GM12878 (cell line): ENCODE measurements at regions not wholly inside any gene's neighbourhood (a gene's known extent, or its start where the extent isn't known, plus 50 kb on each side); places are given as distances from the start of the nearest gene placed in this dataset.

Experiments
- ATAC-seq: fragments of 200-7000 bp; cut with Tn5 transposase; 3 replicates; pipeline ENCODE4 v1.9.1; 2020; ENCODE audit warnings: mild to moderate bottlenecking, moderate library complexity
- BruUV-seq: library from RNA; stranded (reverse); fragments of 400-500 nt; replicated peaks from 2 replicates; lab custom pipeline; 2021; lab: Mats Ljungman, UMichigan
- CTCF ChIA-PET: fragments of 300-600 bp; sonication (Branson Sonifier 250); formaldehyde crosslinking; extraction: SDS; loops from one replicate; lab custom pipeline; 2021; ENCODE audit warnings: inconsistent platforms; lab: Yijun Ruan, JAX
- POLR2A ChIA-PET: fragments of 350-600 bp; formaldehyde crosslinking; extraction: SDS; loops from one replicate; lab custom pipeline; 2021; ENCODE audit warnings: inconsistent platforms; lab: Charles Lee
- RAD21 ChIA-PET: fragments of 300-600 bp; sonication (Branson Sonifier 250); formaldehyde crosslinking; loops from one replicate; lab custom pipeline; 2023; ENCODE audit warnings: antibody characterized with exemption; ENCODE audit not compliant: unreplicated experiment; lab: Charles Lee
- SMC1A ChIA-PET: fragments of 300-600 bp; sonication (Branson Sonifier 250); formaldehyde crosslinking; loops from one replicate; lab custom pipeline; 2023; ENCODE audit not compliant: unreplicated experiment, uncharacterized antibody; lab: Charles Lee
- DNase-seq: peaks from one replicate; pipeline ENCODE4 v3.0.0-alpha.2; 2011; ENCODE audit warnings: low read depth, low spot score
- FAIRE-seq: peaks from 3 replicates; lab custom pipeline; 2011; peaks lifted over from hg19 to GRCh38; lab: Jason Lieb, UNC
- H2AFZ ChIP-seq: 2 replicates; pipeline ENCODE4 v1.6.0; 2011; ENCODE audit warnings: low read depth, low read length, control low read depth; ENCODE audit not compliant: control insufficient read depth
- H3K27ac ChIP-seq: 2 replicates; pipeline ENCODE4 v1.5.1; 2011; ENCODE audit warnings: control low read depth; ENCODE audit not compliant: control insufficient read depth, insufficient read depth
- H3K27me3 ChIP-seq, 2 experiments: replicated peaks in 1 of 2; 2 replicates each; pipeline versions ENCODE4 v1.6.0 to v1.6.1; 2011; ENCODE audit warnings: low read length in 1 of 2; ENCODE audit not compliant: control insufficient read depth in 2 of 2, insufficient read depth in 2 of 2
- H3K36me3 ChIP-seq, 2 experiments: 2 replicates each; pipeline ENCODE4 v1.5.1; 2011; ENCODE audit warnings: low read length in 1 of 2; ENCODE audit not compliant: control insufficient read depth in 2 of 2, insufficient read depth in 2 of 2
- H3K4me1 ChIP-seq: 2 replicates; pipeline ENCODE4 v1.6.1; 2011; ENCODE audit warnings: mild to moderate bottlenecking, low read length, moderate library complexity, mixed read lengths; ENCODE audit not compliant: control insufficient read depth, insufficient read depth
- H3K4me2 ChIP-seq: 2 replicates; pipeline ENCODE4 v1.6.0; 2011; ENCODE audit warnings: control low read depth; ENCODE audit not compliant: control insufficient read depth, insufficient read depth
- H3K4me3 ChIP-seq: fragments of 200-600 bp; sonication (generic); 2 replicates; pipeline ENCODE4 v1.5.1; 2016
- H3K79me2 ChIP-seq: 2 replicates; pipeline ENCODE4 v1.6.0; 2011; ENCODE audit warnings: low read length; ENCODE audit not compliant: control insufficient read depth, insufficient read depth
- H3K9ac ChIP-seq: 2 replicates; pipeline ENCODE4 v1.8.0; 2011; ENCODE audit warnings: low read length, control low read depth, mixed read lengths; ENCODE audit not compliant: control insufficient read depth, insufficient read depth
- H3K9me3 ChIP-seq: replicated peaks from 3 replicates; pipeline ENCODE4 v1.5.1; 2011; ENCODE audit warnings: mild to moderate bottlenecking, low read length; ENCODE audit not compliant: control insufficient read depth, insufficient read depth
- H4K20me1 ChIP-seq: 2 replicates; pipeline ENCODE4 v1.6.0; 2011; ENCODE audit not compliant: control insufficient read depth, insufficient read depth
- DPF2 ChIP-seq: fragments of 450-650 bp; IDR thresholded peaks from 2 replicates; pipeline ENCODE4 v1.6.1; 2017; ENCODE audit warnings: mild to moderate bottlenecking
- EED ChIP-seq: sonication (generic); IDR thresholded peaks from 2 replicates; pipeline ENCODE4 v1.6.1; 2016; ENCODE audit warnings: antibody characterized with exemption, low read depth
- GABPA ChIP-seq: IDR thresholded peaks from 2 replicates; pipeline ENCODE4 v1.6.1; 2014; ENCODE audit warnings: antibody characterized with exemption, low read depth, mild to moderate bottlenecking, inconsistent platforms
- HCFC1 ChIP-seq: fragments of 150-350 bp; IDR thresholded peaks from 2 replicates; pipeline ENCODE4 v1.6.1; 2014; ENCODE audit warnings: low read length
- MEF2A ChIP-seq: IDR thresholded peaks from 2 replicates; pipeline ENCODE4 v1.6.1; 2011; ENCODE audit warnings: low read depth, mild to moderate bottlenecking, low read length, moderate library complexity; ENCODE audit not compliant: insufficient read depth
- MYC ChIP-seq: IDR thresholded peaks from 2 replicates; pipeline ENCODE4 v1.6.1; 2011; ENCODE audit warnings: mild to moderate bottlenecking, low read length, moderate library complexity, inconsistent platforms; ENCODE audit not compliant: insufficient read depth, insufficient replicate concordance, insufficient read length, severe bottlenecking
- NBN ChIP-seq: fragments of 450-650 bp; IDR thresholded peaks from 2 replicates; pipeline ENCODE4 v1.6.1; 2016
- NFYA ChIP-seq: IDR thresholded peaks from 2 replicates; pipeline ENCODE4 v1.6.1; 2011; ENCODE audit warnings: low read depth, mild to moderate bottlenecking, low read length, improper control_type of control experiment, borderline replicate concordance
- STAT3 ChIP-seq: IDR thresholded peaks from 2 replicates; pipeline ENCODE4 v1.6.1; 2011; ENCODE audit warnings: low read depth, low read length, improper control_type of control experiment
- TCF3 ChIP-seq: IDR thresholded peaks from 2 replicates; pipeline ENCODE4 v1.6.1; 2012; ENCODE audit warnings: low read depth, mild to moderate bottlenecking, low read length, borderline replicate concordance; ENCODE audit not compliant: insufficient read depth
- ZNF274 ChIP-seq: IDR thresholded peaks from one replicate; pipeline ENCODE4 v1.8.0; 2011; ENCODE audit not compliant: insufficient read length, insufficient read depth
- WGBS: methylation state at CpG from one replicate; pipeline ENCODE4 v1.1.6; 2016; ENCODE audit warnings: low lambda C conversion rate; ENCODE audit not compliant: insufficient replicate concordance, insufficient coverage; ENCODE audit errors: missing lambda C conversion rate; 5-methylcytosine and 5-hydroxymethylcytosine counted together
- in situ Hi-C: fragments of 300-500 bp; cut with MboI; formaldehyde crosslinking; loops from 9 replicates; pipeline ENCODE4 v1.14.3; 2018; ENCODE audit warnings: mixed read lengths
- intact Hi-C: fragments of 100-400 bp; cut with micrococcal nuclease; formaldehyde crosslinking; loops from one replicate; pipeline ENCODE4 v1.14.2; 2022; ENCODE audit not compliant: unreplicated experiment
- TF ChIP-seq, protein P1 (sequence below): IDR thresholded peaks from 2 replicates; pipeline ENCODE4 v1.6.1; 2012; ENCODE audit warnings: mild to moderate bottlenecking, low read depth, low read length
- TF ChIP-seq, protein P2 (sequence below): fragments of 450-650 bp; formaldehyde crosslinking; IDR thresholded peaks from 2 replicates; pipeline ENCODE4 v1.4.0; 2022; ENCODE audit warnings: mild to moderate bottlenecking, moderate library complexity
- TF ChIP-seq, protein P3 (sequence below): fragments of 150-350 bp; IDR thresholded peaks from 2 replicates; pipeline ENCODE4 v1.6.1; 2016; ENCODE audit warnings: low read depth, low read length
- TF ChIP-seq, protein P4 (sequence below): IDR thresholded peaks from 2 replicates; pipeline ENCODE4 v1.6.1; 2012; ENCODE audit warnings: low read depth, low read length, improper control_type of control experiment

DNA sequence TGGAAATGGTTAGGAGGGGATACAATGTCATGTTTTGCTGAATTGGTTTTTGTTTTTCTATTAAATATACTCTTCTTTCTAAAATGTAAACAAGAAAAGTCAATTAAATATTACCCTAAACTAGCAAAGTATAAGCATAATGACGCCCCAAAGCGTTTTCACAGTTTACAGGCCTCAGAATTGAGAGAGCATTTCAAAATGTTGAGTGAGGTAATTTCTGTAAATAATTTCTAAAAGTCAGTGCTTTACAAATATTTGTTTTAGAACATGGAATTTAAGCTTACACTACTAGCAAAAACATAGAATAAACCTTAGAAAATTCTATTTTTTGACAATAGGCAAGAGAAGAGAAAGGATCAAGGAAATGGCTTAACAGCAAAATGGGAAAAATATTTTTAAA, 958.4 kb upstream of the USP15 start:
- no peak for ATAC-seq
- CTCF ChIA-PET = no interaction called here
- intact Hi-C loops = no loop called here
- TF ChIP-seq, protein P1, sequence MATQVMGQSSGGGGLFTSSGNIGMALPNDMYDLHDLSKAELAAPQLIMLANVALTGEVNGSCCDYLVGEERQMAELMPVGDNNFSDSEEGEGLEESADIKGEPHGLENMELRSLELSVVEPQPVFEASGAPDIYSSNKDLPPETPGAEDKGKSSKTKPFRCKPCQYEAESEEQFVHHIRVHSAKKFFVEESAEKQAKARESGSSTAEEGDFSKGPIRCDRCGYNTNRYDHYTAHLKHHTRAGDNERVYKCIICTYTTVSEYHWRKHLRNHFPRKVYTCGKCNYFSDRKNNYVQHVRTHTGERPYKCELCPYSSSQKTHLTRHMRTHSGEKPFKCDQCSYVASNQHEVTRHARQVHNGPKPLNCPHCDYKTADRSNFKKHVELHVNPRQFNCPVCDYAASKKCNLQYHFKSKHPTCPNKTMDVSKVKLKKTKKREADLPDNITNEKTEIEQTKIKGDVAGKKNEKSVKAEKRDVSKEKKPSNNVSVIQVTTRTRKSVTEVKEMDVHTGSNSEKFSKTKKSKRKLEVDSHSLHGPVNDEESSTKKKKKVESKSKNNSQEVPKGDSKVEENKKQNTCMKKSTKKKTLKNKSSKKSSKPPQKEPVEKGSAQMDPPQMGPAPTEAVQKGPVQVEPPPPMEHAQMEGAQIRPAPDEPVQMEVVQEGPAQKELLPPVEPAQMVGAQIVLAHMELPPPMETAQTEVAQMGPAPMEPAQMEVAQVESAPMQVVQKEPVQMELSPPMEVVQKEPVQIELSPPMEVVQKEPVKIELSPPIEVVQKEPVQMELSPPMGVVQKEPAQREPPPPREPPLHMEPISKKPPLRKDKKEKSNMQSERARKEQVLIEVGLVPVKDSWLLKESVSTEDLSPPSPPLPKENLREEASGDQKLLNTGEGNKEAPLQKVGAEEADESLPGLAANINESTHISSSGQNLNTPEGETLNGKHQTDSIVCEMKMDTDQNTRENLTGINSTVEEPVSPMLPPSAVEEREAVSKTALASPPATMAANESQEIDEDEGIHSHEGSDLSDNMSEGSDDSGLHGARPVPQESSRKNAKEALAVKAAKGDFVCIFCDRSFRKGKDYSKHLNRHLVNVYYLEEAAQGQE = no peak
- TF ChIP-seq MYC (no peak), GABPA (no peak), TCF3 (no peak), STAT3 (no peak), MEF2A (no peak), DPF2 (no peak), NFYA (no peak), EED (no peak), HCFC1 (no peak), ZNF274 (no peak), NBN (no peak)
- TF ChIP-seq, protein P2, sequence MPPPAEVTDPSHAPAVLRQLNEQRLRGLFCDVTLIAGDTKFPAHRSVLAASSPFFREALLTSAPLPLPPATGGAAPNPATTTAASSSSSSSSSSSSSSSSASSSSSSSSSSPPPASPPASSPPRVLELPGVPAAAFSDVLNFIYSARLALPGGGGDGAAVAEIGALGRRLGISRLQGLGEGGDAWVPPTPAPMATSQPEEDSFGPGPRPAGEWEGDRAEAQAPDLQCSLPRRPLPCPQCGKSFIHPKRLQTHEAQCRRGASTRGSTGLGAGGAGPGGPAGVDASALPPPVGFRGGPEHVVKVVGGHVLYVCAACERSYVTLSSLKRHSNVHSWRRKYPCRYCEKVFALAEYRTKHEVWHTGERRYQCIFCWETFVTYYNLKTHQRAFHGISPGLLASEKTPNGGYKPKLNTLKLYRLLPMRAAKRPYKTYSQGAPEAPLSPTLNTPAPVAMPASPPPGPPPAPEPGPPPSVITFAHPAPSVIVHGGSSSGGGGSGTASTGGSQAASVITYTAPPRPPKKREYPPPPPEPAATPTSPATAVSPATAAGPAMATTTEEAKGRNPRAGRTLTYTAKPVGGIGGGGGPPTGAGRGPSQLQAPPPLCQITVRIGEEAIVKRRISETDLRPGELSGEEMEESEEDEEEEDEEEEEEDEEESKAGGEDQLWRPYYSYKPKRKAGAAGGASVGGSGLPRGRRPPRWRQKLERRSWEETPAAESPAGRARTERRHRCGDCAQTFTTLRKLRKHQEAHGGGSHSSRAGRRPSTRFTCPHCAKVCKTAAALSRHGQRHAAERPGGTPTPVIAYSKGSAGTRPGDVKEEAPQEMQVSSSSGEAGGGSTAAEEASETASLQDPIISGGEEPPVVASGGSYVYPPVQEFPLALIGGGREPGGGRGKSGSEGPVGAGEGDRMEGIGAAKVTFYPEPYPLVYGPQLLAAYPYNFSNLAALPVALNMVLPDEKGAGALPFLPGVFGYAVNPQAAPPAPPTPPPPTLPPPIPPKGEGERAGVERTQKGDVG (CRISPR knock-in tag) = no peak
- TF ChIP-seq, protein P3, sequence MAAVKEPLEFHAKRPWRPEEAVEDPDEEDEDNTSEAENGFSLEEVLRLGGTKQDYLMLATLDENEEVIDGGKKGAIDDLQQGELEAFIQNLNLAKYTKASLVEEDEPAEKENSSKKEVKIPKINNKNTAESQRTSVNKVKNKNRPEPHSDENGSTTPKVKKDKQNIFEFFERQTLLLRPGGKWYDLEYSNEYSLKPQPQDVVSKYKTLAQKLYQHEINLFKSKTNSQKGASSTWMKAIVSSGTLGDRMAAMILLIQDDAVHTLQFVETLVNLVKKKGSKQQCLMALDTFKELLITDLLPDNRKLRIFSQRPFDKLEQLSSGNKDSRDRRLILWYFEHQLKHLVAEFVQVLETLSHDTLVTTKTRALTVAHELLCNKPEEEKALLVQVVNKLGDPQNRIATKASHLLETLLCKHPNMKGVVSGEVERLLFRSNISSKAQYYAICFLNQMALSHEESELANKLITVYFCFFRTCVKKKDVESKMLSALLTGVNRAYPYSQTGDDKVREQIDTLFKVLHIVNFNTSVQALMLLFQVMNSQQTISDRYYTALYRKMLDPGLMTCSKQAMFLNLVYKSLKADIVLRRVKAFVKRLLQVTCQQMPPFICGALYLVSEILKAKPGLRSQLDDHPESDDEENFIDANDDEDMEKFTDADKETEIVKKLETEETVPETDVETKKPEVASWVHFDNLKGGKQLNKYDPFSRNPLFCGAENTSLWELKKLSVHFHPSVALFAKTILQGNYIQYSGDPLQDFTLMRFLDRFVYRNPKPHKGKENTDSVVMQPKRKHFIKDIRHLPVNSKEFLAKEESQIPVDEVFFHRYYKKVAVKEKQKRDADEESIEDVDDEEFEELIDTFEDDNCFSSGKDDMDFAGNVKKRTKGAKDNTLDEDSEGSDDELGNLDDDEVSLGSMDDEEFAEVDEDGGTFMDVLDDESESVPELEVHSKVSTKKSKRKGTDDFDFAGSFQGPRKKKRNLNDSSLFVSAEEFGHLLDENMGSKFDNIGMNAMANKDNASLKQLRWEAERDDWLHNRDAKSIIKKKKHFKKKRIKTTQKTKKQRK = no peak
- TF ChIP-seq, protein P4, sequence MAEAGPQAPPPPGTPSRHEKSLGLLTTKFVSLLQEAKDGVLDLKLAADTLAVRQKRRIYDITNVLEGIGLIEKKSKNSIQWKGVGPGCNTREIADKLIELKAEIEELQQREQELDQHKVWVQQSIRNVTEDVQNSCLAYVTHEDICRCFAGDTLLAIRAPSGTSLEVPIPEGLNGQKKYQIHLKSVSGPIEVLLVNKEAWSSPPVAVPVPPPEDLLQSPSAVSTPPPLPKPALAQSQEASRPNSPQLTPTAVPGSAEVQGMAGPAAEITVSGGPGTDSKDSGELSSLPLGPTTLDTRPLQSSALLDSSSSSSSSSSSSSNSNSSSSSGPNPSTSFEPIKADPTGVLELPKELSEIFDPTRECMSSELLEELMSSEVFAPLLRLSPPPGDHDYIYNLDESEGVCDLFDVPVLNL = no peak

More for the DNA sequence above, 958.4 kb upstream of the USP15 start:
- in situ Hi-C loops = no loop called here
- H3K4me1 ChIP-seq = no peaks in the 10 kb centered on the region
- SMC1A ChIA-PET = no interaction called here
- H4K20me1 ChIP-seq = no peaks in the 10 kb centered on the region
- H3K36me3 ChIP-seq = no peaks in the 10 kb centered on the region
- H2AFZ ChIP-seq = no peak overlapping the region
- H3K27ac ChIP-seq = no peak overlapping the region
- BruUV-seq = no TSS peak
- no peaks in the 10 kb centered on the region for H3K79me2 ChIP-seq
- H3K9me3 ChIP-seq = no peaks in the 10 kb centered on the region
- no peak overlapping the region for H3K4me3 ChIP-seq
- DNase-seq (no peak), FAIRE-seq (no peak)
- H3K27me3 ChIP-seq = no peaks in the 10 kb centered on the region
- H3K9ac ChIP-seq = no peak overlapping the region
- H3K4me2 ChIP-seq = no peak overlapping the region
- RAD21 ChIA-PET = no interaction called here
- 0% methylated on average over 2 of the region's 2 CpGs for WGBS
- POLR2A ChIA-PET = no interaction called here
